OCI-LY7 (cell line): ENCODE measurements at regions not wholly inside any gene's neighbourhood (a gene's known extent, or its start where the extent isn't known, plus 50 kb on each side); places are given as distances from the start of the nearest gene placed in this dataset.

Experiments used
- BruUV-seq: library from RNA; stranded (reverse); fragments of 400-500 nt; replicated peaks from 2 replicates; lab custom pipeline; 2021; lab: Mats Ljungman, UMichigan
- CTCF ChIA-PET: fragments of 300-600 bp; sonication (Branson Sonifier 250); formaldehyde crosslinking; loops from one replicate; lab custom pipeline; 2022; ENCODE audit warnings: antibody characterized with exemption; ENCODE audit not compliant: unreplicated experiment; lab: Charles Lee
- POLR2A ChIA-PET: fragments of 300-600 bp; sonication (Branson Sonifier 250); formaldehyde crosslinking; loops from one replicate; lab custom pipeline; 2022; ENCODE audit warnings: antibody characterized with exemption; lab: Charles Lee
- DNase-seq: peaks from one replicate; pipeline ENCODE4 v3.0.0-alpha.2; 2015; ENCODE audit warnings: low spot score
- H2AFZ ChIP-seq: fragments of 200-600 bp; sonication (generic), shearing (Covaris generic); 2 replicates; pipeline ENCODE4 v1.6.1; 2014; ENCODE audit warnings: mild to moderate bottlenecking, antibody characterized with exemption, low read length, moderate library complexity
- H3K27ac ChIP-seq: fragments of 200-600 bp; sonication (generic); 2 replicates; pipeline ENCODE4 v1.5.1; 2014; ENCODE audit warnings: mixed run types, low read depth, mild to moderate bottlenecking, moderate library complexity, low read length, inconsistent platforms; ENCODE audit not compliant: poor library complexity, severe bottlenecking
- H3K36me3 ChIP-seq: fragments of 200-600 bp; sonication (generic); 2 replicates; pipeline ENCODE4 v1.6.1; 2014; ENCODE audit warnings: mild to moderate bottlenecking, antibody characterized with exemption, low read length, moderate library complexity, mixed read lengths; ENCODE audit not compliant: insufficient read depth
- H3K4me1 ChIP-seq: fragments of 200-600 bp; sonication (generic); 2 replicates; pipeline ENCODE4 v1.5.1; 2014; ENCODE audit warnings: mild to moderate bottlenecking, low read length; ENCODE audit not compliant: insufficient read depth, poor library complexity, severe bottlenecking
- H3K4me2 ChIP-seq: fragments of 200-600 bp; sonication (generic); 2 replicates; pipeline ENCODE4 v1.6.1; 2014; ENCODE audit warnings: mild to moderate bottlenecking, low read length
- H3K4me3 ChIP-seq: fragments of 200-600 bp; sonication (generic); 2 replicates; pipeline ENCODE4 v1.5.1; 2014; ENCODE audit warnings: mild to moderate bottlenecking, low read depth, low read length; ENCODE audit not compliant: poor library complexity, severe bottlenecking
- H3K79me2 ChIP-seq: fragments of 200-600 bp; sonication (generic); 2 replicates; pipeline ENCODE4 v1.6.1; 2016; ENCODE audit warnings: low read depth, mild to moderate bottlenecking, low read length, moderate library complexity, mixed read lengths; ENCODE audit not compliant: insufficient read depth
- H3K9me2 ChIP-seq: fragments of 200-600 bp; sonication (generic); 2 replicates; pipeline ENCODE4 v1.6.1; 2016; ENCODE audit warnings: mild to moderate bottlenecking, low read length, mixed read lengths; ENCODE audit not compliant: insufficient read depth
- H3K9me3 ChIP-seq: fragments of 200-600 bp; sonication (generic); 2 replicates; pipeline ENCODE4 v1.6.1; 2014; ENCODE audit warnings: mild to moderate bottlenecking, mixed run types, low read length, mixed read lengths
- H4K20me1 ChIP-seq: fragments of 200-600 bp; sonication (generic); 2 replicates; pipeline ENCODE4 v1.6.1; 2014; ENCODE audit warnings: mild to moderate bottlenecking, antibody characterized with exemption, low read length, moderate library complexity, mixed read lengths; ENCODE audit not compliant: insufficient read depth
- CTCF ChIP-seq: fragments of 200-600 bp; sonication (generic); conservative IDR thresholded peaks from 2 replicates; pipeline ENCODE4 v1.5.1; 2014; ENCODE audit warnings: mild to moderate bottlenecking, antibody characterized with exemption, low read length, moderate library complexity, mixed read lengths
- EZH2phosphoT487 ChIP-seq: fragments of 200-600 bp; sonication (generic); IDR thresholded peaks from 2 replicates; pipeline ENCODE4 v1.6.1; 2018; ENCODE audit warnings: low read depth, borderline replicate concordance, mild to moderate bottlenecking, mixed run types, antibody characterized with exemption, low read length, moderate library complexity, mixed read lengths
- intact Hi-C: fragments of 100-400 bp; cut with micrococcal nuclease; formaldehyde crosslinking; loops from one replicate; pipeline ENCODE4 v1.10.0; 2022; ENCODE audit not compliant: unreplicated experiment

- no peak overlapping the region for H3K4me2 ChIP-seq
- no peaks in the 10 kb centered on the region for H3K36me3 ChIP-seq
- no peak for TF ChIP-seq EZH2phosphoT487
- no peak for TF ChIP-seq CTCF
- H3K9me2 ChIP-seq, result no peaks in the 10 kb centered on the region
- no peak overlapping the region for H3K27ac ChIP-seq
- no TSS peak for BruUV-seq
- ChIA-PET POLR2A (no interaction called here), CTCF (no interaction called here)
- no peaks in the 10 kb centered on the region for H3K4me1 ChIP-seq
- H4K20me1 ChIP-seq, result no peaks in the 10 kb centered on the region
- no peaks in the 10 kb centered on the region for H3K79me2 ChIP-seq
- H3K4me3 ChIP-seq, result no peak overlapping the region
- H3K9me3 ChIP-seq, result no peaks in the 10 kb centered on the region
- no peak overlapping the region for H2AFZ ChIP-seq
- DNase-seq, result no peak
- intact Hi-C loops, result no loop called here
These were observed 145.0 kb downstream of the CCER1 start for GRCh38 chr12:90809940-90810339.

- POLR2A ChIA-PET, result no interaction called here
- intact Hi-C loops, result no loop called here
- CTCF ChIA-PET, result no interaction called here
These were observed 146.4 kb downstream of the CCER1 start for GRCh38 chr12:90808568-90808967.

GRCh38 chr12:90802727-90803126 is 152.2 kb downstream of the CCER1 start:
- no TSS peak for BruUV-seq
- POLR2A ChIA-PET, result no interaction called here
- CTCF ChIA-PET, result no interaction called here
- H3K36me3 ChIP-seq, result no peaks in the 10 kb centered on the region
- DNase-seq, result no peak
- no peaks in the 10 kb centered on the region for H3K9me2 ChIP-seq
- intact Hi-C loops, result no loop called here
- no peaks in the 10 kb centered on the region for H3K9me3 ChIP-seq
- no peaks in the 10 kb centered on the region for H4K20me1 ChIP-seq
- no peak overlapping the region for H2AFZ ChIP-seq
- H3K4me2 ChIP-seq, result no peak overlapping the region
- H3K79me2 ChIP-seq, result no peaks in the 10 kb centered on the region
- no peak overlapping the region for H3K4me3 ChIP-seq
- TF ChIP-seq CTCF (no peak), EZH2phosphoT487 (no peak)
- H3K27ac ChIP-seq, result no peak overlapping the region
- H3K4me1 ChIP-seq, result no peaks in the 10 kb centered on the region

More at GRCh38 chr12:90808568-90808967, 146.4 kb downstream of the CCER1 start:
- no peaks in the 10 kb centered on the region for H3K79me2 ChIP-seq
- TF ChIP-seq CTCF (no peak), EZH2phosphoT487 (no peak)
- no peaks in the 10 kb centered on the region for H3K9me2 ChIP-seq
- no peaks in the 10 kb centered on the region for H3K9me3 ChIP-seq
- no peaks in the 10 kb centered on the region for H4K20me1 ChIP-seq
- no peaks in the 10 kb centered on the region for H3K4me1 ChIP-seq
- H2AFZ ChIP-seq, result no peak overlapping the region
- no peak overlapping the region for H3K4me2 ChIP-seq
- H3K27ac ChIP-seq, result no peak overlapping the region
- no peak for DNase-seq
- H3K4me3 ChIP-seq, result no peak overlapping the region
- BruUV-seq, result no TSS peak
- H3K36me3 ChIP-seq, result no peaks in the 10 kb centered on the region
